Gastroesophageal sphincter (tissue), 4 donors: ENCODE measurements at regions not wholly inside any gene's neighbourhood (a gene's known extent, or its start where the extent isn't known, plus 50 kb on each side); places are given as distances from the start of the nearest gene placed in this dataset.
"Not testable (repeated sequence)": the region's sequence is repeated elsewhere in the genome, so short reads cannot be mapped to it uniquely, and the experiment has no call there.

ENCODE experiments used
- ATAC-seq: fragments of 150-250 bp; one replicate; pipeline ENCODE4 v1.9.1; 2016; ENCODE audit warnings: mild to moderate bottlenecking, moderate library complexity
- H3K27ac ChIP-seq, 4 donors: fragments of 200-600 bp; sonication (generic) in 3 of 4; 1 replicate in 3 of 4; 2 replicates in 1 of 4; pipeline ENCODE4 v1.5.1; 2016 to 2019
- H3K27me3 ChIP-seq: fragments of 200-600 bp; sonication (generic); one replicate; pipeline ENCODE4 v1.5.1; 2019
- H3K36me3 ChIP-seq, 2 donors: fragments of 200-600 bp; sonication (generic); one replicate each; pipeline ENCODE4 v1.5.1; 2019; ENCODE audit warnings: control low read depth in 1 of 2
- H3K4me1 ChIP-seq, 3 donors: fragments of 200-600 bp; sonication (generic); 1 replicate in 2 of 3; 2 replicates in 1 of 3; pipeline ENCODE4 v1.5.1; 2016 to 2019; ENCODE audit warnings: control low read depth in 2 of 3
- H3K4me3 ChIP-seq, 2 donors: fragments of 200-600 bp; sonication (generic); one replicate each; pipeline ENCODE4 v1.5.1; 2019; ENCODE audit warnings: mild to moderate bottlenecking in 1 of 2, moderate library complexity in 1 of 2
- H3K9me3 ChIP-seq, 3 donors: fragments of 200-600 bp; sonication (generic); one replicate each; pipeline ENCODE4 v1.5.1; 2017 to 2019; ENCODE audit warnings: control low read depth in 2 of 3
- CTCF ChIP-seq, 4 experiments: fragments of 200-600 bp in 2 of 4; fragments of 450-650 bp in 2 of 4; sonication (generic) in 1 of 4; IDR thresholded peaks; one replicate each; pipeline ENCODE4 v1.5.1; 2017 to 2019; ENCODE audit warnings: antibody characterized with exemption in 4 of 4, mild to moderate bottlenecking in 2 of 4, moderate library complexity in 2 of 4
- EP300 ChIP-seq: sonication (generic); formaldehyde crosslinking; IDR thresholded peaks from one replicate; pipeline ENCODE4 v1.6.1; 2017; ENCODE audit warnings: antibody characterized with exemption, mild to moderate bottlenecking
- POLR2A ChIP-seq, 2 donors: fragments of 450-650 bp; IDR thresholded peaks; one replicate each; pipeline ENCODE4 v1.6.1; 2017; ENCODE audit warnings: antibody characterized with exemption in 2 of 2, mild to moderate bottlenecking in 2 of 2, moderate library complexity in 1 of 2
- POLR2AphosphoS5 ChIP-seq: sonication (generic); formaldehyde crosslinking; IDR thresholded peaks from one replicate; pipeline ENCODE4 v1.6.1; 2017; ENCODE audit warnings: antibody characterized with exemption
- WGBS, 2 donors: methylation state at CpG; one replicate each; pipeline ENCODE4 v1.1.5; 2018; ENCODE audit warnings: low coverage in 1 of 2; 5-methylcytosine and 5-hydroxymethylcytosine counted together

GRCh38 chr14:106442857-106443256, 916.5 kb downstream of the TMEM121 start:
- 35 to 42% methylated on average over 2 to 6 of the region's 7 CpGs for WGBS, 2 donors
- no peaks in the 10 kb centered on the region for H3K36me3 ChIP-seq
- peaks cover 32% of the 10 kb centered on the region for H3K27me3 ChIP-seq
- H3K4me3 ChIP-seq = no peak overlapping the region
- H3K4me1 ChIP-seq = no peaks in the 10 kb centered on the region
- H3K27ac ChIP-seq = no peak overlapping the region
- no peaks in the 10 kb centered on the region for H3K9me3 ChIP-seq
- ATAC-seq = no peak
- TF ChIP-seq POLR2AphosphoS5 (no peak), EP300 (no peak), CTCF (IDR thresholded peaks at IDR 0.05) (no peak), POLR2A (IDR thresholded peaks at IDR 0.05) (no peak)

- WGBS, 2 donors = 33 to 55% methylated on average over 3 of the region's 3 CpGs
Measured at GRCh38 chr14:106455026-106455425, 928.6 kb downstream of the TMEM121 start.

GRCh38 chr14:106459971-106460730, 933.8 kb downstream of the TMEM121 start:
- H3K4me1 ChIP-seq = no peaks in the 10 kb centered on the region
- no peaks in the 10 kb centered on the region for H3K9me3 ChIP-seq
- 77 to 84% methylated on average over 6 to 36 of the region's 40 CpGs for WGBS, 2 donors
- TF ChIP-seq POLR2AphosphoS5 = no peak
- TF ChIP-seq CTCF (IDR thresholded peaks at IDR 0.05) = no peak
- TF ChIP-seq EP300 = no peak
- no peak for TF ChIP-seq POLR2A (IDR thresholded peaks at IDR 0.05)
- ATAC-seq = no peak
- H3K27ac ChIP-seq = no peak overlapping the region
- no peak overlapping the region for H3K4me3 ChIP-seq
- H3K27me3 ChIP-seq = peaks cover 10% of the 10 kb centered on the region
- no peaks in the 10 kb centered on the region for H3K36me3 ChIP-seq

More at GRCh38 chr14:106455026-106455425, 928.6 kb downstream of the TMEM121 start:
- no peaks in the 10 kb centered on the region for H3K36me3 ChIP-seq
- ATAC-seq = no peak
- peaks cover 0 to 4% (median 0%) of the 10 kb centered on the region in 3 donors for H3K9me3 ChIP-seq
- H3K27ac ChIP-seq = no peak overlapping the region
- TF ChIP-seq POLR2A (IDR thresholded peaks at IDR 0.05) = no peak
- TF ChIP-seq CTCF (IDR thresholded peaks at IDR 0.05) = no peak
- TF ChIP-seq EP300 = no peak
- no peak for TF ChIP-seq POLR2AphosphoS5
- no peak overlapping the region for H3K4me3 ChIP-seq
- no peaks in the 10 kb centered on the region for H3K4me1 ChIP-seq
- peaks cover 14% of the 10 kb centered on the region for H3K27me3 ChIP-seq

- Histone ChIP-seq H3K4me3 (no peak overlapping the region), H3K9me3 (no peaks in the 10 kb centered on the region), H3K27ac (no peak overlapping the region), H3K4me1 (no peaks in the 10 kb centered on the region), H3K27me3 (peaks cover 10% of the 10 kb centered on the region), H3K36me3 (no peaks in the 10 kb centered on the region)
- TF ChIP-seq POLR2AphosphoS5 (no peak), CTCF (IDR thresholded peaks at IDR 0.05) (no peak), POLR2A (IDR thresholded peaks at IDR 0.05) (no peak), EP300 (no peak)
- ATAC-seq = no peak
- WGBS, 2 donors = no CpG with 5 or more reads among the region's 25 CpGs
Measured at GRCh38 chr14:106460916-106461315, 934.5 kb downstream of the TMEM121 start.

GRCh38 chr14:106466483-106466882, 940.1 kb downstream of the TMEM121 start:
- WGBS, 2 donors = 53 to 77% methylated on average over 2 to 4 of the region's 4 CpGs
- not testable (repeated sequence) for H3K27me3 ChIP-seq, H3K4me1 ChIP-seq, H3K36me3 ChIP-seq, ATAC-seq, H3K4me3 ChIP-seq, H3K9me3 ChIP-seq, H3K27ac ChIP-seq

GRCh38 chr14:106468869-106469268, 942.5 kb downstream of the TMEM121 start:
- H3K9me3 ChIP-seq, H3K36me3 ChIP-seq, H3K27me3 ChIP-seq, ATAC-seq, H3K4me3 ChIP-seq, H3K4me1 ChIP-seq, H3K27ac ChIP-seq: not testable (repeated sequence)
- no CpG with 5 or more reads among the region's 4 CpGs for WGBS, 2 donors

GRCh38 chr14:106470028-106470427, 943.6 kb downstream of the TMEM121 start:
- H3K27me3 ChIP-seq, H3K27ac ChIP-seq, ATAC-seq, H3K4me1 ChIP-seq, H3K9me3 ChIP-seq, H3K36me3 ChIP-seq, H3K4me3 ChIP-seq: not testable (repeated sequence)
- WGBS, 2 donors = 40 to 81% methylated on average over 1 to 3 of the region's 3 CpGs

GRCh38 chr14:106474261-106475028, 948.1 kb downstream of the TMEM121 start:
- not testable (repeated sequence) for H3K27ac ChIP-seq, H3K36me3 ChIP-seq, H3K9me3 ChIP-seq, H3K4me1 ChIP-seq, ATAC-seq, H3K27me3 ChIP-seq, H3K4me3 ChIP-seq
- 65 to 68% methylated on average over 4 to 5 of the region's 6 CpGs for WGBS, 2 donors
